Right ventricle myocardium inferior (tissue), 1 donor: ENCODE measurements at regions not wholly inside any gene's neighbourhood (a gene's known extent, or its start where the extent isn't known, plus 50 kb on each side); places are given as distances from the start of the nearest gene placed in this dataset.
A peak's percentile ranks its signal among the peaks of the same experiment; 100 is the strongest.
"Not testable (repeated sequence)": the region's sequence is repeated elsewhere in the genome, so short reads cannot be mapped to it uniquely, and the experiment has no call there.

Source experiments
- ATAC-seq: fragments of 200-7000 bp; cut with Tn5 transposase; one replicate; pipeline ENCODE4 v1.9.1; 2020; ENCODE audit warnings: mild to moderate bottlenecking, moderate library complexity
- DNase-seq: peaks from one replicate; pipeline ENCODE4 v3.0.0; 2021; ENCODE audit errors: missing footprints
- intact Hi-C: fragments of 100-400 bp; cut with DNase I; formaldehyde crosslinking; loops from one replicate; pipeline ENCODE4 v1.11.0; 2022
- donor health status: DM: no; HTN: yes; CAD: no; lungs with severe emphysema.

DNA sequence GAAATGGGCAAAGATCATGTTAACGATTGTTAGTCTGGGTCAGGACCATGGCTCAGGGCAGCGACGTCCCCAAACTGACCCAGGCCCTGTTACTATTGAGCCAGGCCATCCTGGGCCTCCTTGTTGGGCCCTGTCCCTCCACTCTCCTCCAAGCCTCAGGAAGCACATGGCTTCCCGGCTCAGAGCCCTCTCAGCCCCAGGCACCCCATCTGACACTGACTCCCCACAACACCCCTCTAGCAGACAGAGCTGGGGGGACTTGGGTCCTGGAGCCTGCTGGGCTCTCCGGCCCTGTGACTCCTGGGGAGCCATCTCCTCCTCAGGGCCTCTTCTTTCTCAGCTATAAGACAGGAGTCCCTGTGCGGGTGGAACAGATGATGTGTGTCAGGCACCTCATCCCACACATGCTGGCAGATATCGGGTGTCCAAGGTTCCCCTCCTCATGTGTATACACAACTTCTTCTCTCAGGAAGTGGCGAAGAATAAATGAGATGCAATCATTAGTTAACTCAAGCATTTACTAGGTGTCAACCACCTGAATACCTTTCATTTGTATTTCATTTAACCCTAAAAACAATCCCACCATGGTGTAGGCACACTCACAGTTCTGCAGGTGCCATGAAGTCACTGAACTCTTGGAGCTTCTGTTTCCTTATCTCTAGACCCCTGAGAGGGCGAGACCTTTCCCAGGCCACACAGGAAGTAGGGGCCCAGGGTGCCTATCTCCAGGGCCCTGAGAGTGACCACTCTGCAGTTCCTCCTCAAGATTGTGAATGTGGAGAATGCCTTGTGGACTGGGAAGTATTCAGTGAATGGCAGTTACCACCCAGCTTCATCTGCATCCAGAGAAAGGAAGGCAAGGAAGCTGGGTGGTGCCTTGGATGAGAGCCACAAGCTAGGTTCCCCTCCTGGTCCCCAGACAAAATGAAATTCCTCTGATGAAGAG is 282.5 kb upstream of the TLE3 start:
- DNase-seq (no peak), ATAC-seq (no peak)
- intact Hi-C loops, result no loop called here

GRCh38 chr15:70379134-70379533 is 281.4 kb upstream of the TLE3 start:
- ATAC-seq, result no peak
- intact Hi-C loops, result no loop called here
- no peak for DNase-seq

DNA sequence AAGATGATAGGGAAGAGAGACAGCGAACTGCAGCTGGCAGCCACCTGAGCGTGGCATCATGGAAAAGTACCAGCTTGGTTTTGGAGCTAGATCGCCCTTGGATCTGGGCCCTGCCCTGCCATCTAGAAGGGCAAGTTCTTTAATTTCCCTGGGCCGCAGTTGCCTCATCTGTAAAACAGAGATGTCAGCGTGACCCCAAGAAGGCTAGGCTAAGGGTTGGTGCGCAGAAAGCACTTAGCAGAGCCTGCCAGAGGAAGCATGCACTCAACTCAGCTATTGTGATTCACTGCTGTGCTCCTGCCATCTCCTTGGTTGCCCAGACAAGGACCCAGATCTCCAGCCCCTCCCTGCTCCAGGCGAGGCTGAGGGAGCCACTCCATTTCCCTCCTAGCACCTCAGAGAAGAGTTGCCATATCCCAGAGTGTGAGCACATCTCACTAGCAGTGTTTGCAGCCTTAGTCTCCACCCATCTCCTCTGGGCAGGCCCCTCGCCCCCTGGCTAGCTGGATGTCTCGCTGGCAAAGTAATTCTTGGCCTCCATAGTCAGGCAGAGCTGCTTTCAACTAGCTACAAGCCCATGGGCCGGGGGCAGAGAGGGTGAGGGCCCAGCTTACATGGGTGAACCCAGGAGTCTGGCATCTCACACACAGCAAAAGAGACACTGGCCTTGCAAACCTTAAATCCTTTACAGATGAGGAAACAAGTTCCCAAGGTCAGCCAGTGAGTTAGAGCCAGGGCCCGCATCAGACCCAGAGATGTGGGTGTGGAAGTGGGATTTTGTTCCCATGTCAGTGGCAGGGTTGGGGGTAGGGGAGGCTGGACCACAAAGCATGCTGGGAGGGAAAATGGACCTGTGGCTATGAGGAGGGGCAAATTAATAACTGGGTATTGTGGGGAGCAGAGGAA is 280.7 kb upstream of the TLE3 start:
- no peak for ATAC-seq
- intact Hi-C loops, result no loop called here
- DNase-seq, result no peak

DNA sequence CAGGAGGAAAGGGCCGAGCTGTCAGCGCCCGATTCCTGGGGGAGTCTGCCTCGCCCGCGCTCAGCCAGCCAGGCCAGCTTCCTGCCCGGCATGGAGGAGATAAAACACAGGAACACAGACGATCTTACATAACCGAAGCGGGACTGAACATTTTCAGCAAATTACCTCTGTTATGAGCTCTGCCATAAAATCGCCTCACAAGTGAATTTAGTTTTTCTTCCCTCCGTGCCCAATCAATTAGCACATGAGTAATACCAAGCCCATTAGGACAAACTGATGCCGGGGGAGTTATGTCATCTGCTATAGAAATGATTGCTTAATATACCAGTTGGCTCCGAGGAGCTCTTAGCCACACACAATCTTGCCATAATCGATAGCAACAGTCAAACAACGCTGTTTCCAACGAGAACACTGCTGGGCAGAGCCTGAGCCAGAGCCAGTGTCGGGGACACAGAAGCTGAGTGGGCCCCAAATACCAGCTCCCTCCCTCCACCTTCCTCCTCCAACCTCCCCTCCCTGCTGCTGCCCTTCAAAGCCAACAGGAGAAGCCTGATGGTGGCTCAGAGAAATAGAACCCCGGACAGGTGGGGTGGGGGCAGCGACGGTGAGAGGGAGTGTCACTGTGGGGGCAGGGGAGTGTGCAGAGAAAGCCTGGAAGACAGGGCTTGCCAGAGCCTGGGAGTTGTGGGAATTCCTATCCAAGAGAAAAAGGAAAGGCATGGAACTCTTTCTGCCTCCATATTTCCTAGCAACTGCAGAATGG is 279.4 kb upstream of the TLE3 start:
- ATAC-seq (peak; percentile 95), DNase-seq (peak; percentile 89)
- intact Hi-C loops, result no loop called here

GRCh38 chr15:70376031-70376928 is 278.6 kb upstream of the TLE3 start:
- DNase-seq (no peak), ATAC-seq (peak; percentile 5)
- intact Hi-C loops, result no loop called here

DNA sequence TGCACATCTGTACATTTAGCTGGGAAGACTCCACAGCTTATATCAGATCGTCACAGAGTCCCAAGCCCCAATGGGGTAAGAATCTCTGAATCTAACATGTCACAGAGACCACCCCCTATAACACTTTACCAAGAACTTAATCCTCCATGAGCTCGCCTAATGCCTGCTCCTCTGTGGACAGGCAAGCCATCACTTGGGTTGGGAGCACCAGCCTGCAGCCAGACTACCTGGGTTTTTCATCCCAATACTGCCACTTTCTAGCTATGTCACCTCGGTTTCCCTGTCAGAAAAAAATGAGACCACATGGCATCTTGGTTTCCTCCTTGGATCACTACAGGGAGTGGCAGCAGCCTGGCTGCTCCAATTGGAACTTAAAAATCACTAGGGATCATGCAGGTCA is 277.9 kb upstream of the TLE3 start:
- no peak for DNase-seq
- no peak for ATAC-seq
- intact Hi-C loops, result no loop called here

- intact Hi-C loops, result no loop called here
- peak; percentile 66 for DNase-seq
- ATAC-seq, result no peak
These were observed 277.3 kb upstream of the TLE3 start for GRCh38 chr15:70375006-70375431.

DNA sequence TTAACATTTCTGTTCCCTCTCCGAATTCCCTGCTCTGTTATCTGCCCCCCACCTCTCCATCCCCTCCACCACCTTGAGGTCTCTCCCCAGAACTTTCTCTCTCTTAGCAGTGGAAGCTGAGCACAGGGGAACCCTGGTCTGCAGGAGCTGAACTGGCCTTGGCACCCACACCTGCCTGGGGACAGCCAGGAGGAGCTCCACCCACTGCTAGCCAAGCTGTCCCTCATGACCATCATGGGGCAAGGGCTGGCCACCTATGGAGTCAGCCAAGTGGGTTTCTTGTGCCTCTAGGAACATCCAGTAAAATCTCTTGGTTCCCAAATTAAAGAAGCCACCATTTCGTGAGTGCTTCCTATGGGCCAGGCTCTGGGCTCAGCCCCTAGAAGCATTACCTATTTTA is 276.4 kb upstream of the TLE3 start:
- intact Hi-C loops, result no loop called here
- no peak for ATAC-seq
- no peak for DNase-seq

- ATAC-seq, DNase-seq, intact Hi-C loops: not testable (repeated sequence)
These were observed 275.7 kb upstream of the TLE3 start for GRCh38 chr15:70373439-70373838.

GRCh38 chr15:70367913-70368705 is 270.4 kb upstream of the TLE3 start:
- not testable (repeated sequence) for DNase-seq, ATAC-seq
- intact Hi-C loops, result loop anchor here (10.0 kb wide), 2 partner anchors 793 to 893 kb away; no protein-coding TSS in a partner anchor

DNA sequence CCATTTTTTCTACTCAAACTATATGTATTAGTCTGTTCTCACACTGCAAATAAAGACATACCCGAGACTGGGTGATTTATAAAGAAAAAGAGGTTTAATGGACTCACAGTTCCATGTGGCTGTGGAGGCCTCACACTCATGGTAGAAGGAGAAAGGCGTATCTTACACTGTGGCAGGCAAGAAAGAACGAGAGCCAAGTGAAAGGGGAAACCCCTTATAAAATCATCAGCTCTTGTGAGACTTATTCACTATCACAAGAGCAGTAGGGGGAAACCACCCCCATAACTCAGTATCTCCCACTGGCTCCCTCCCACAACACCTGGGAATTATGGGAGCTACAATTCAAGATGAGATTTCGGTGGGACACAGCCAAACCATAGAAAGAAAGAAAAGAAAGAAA is 266.3 kb upstream of the TLE3 start:
- ATAC-seq, DNase-seq: not testable (repeated sequence)
- intact Hi-C loops, result loop anchor here (10.0 kb wide), 2 partner anchors 789 to 889 kb away; no protein-coding TSS in a partner anchor

GRCh38 chr15:70362886-70363285 is 265.2 kb upstream of the TLE3 start:
- DNase-seq, result peak; percentile 37
- ATAC-seq, result peak; percentile 74
- intact Hi-C loops, result loop anchor here (10.0 kb wide), 2 partner anchors 788 to 888 kb away; no protein-coding TSS in a partner anchor

- intact Hi-C loops, result loop anchor here (10.0 kb wide), 2 partner anchors 788 to 888 kb away; no protein-coding TSS in a partner anchor
- ATAC-seq (no peak), DNase-seq (no peak)
These were observed 264.6 kb upstream of the TLE3 start for GRCh38 chr15:70362350-70362749.

- no peak for DNase-seq
These were observed 264.2 kb upstream of the TLE3 start for GRCh38 chr15:70361891-70362290.

DNA sequence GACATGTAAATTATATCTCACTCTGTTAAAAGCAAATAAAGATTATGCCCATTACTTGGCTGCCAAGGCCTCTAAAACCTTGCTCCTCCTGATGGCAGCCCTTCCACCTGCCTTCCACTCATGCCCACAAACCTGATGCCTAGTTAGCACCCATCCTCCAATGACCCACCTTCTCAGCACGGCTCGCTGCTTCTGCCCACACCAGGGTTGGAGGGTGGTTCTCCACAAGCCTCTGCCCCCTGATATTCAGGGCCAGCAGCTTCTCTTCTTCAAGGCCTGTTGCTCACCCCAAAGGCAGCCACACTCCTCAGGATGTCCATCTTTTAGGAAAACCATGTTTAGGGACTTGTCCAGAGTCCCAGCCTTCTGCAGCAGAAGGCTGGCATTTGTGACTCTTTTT is 263.4 kb upstream of the TLE3 start:
- no peak for DNase-seq
- intact Hi-C loops, result loop anchor here (10.0 kb wide), 2 partner anchors 786 to 886 kb away; no protein-coding TSS in a partner anchor
- ATAC-seq, result no peak

More at GRCh38 chr15:70361891-70362290, 264.2 kb upstream of the TLE3 start:
- no peak for ATAC-seq
- intact Hi-C loops, result loop anchor here (10.0 kb wide), 2 partner anchors 787 to 887 kb away; no protein-coding TSS in a partner anchor

- intact Hi-C loops, result no loop called here
- DNase-seq, result peak; percentile 64
- no peak for ATAC-seq
These were observed 261.3 kb upstream of the TLE3 start for GRCh38 chr15:70358871-70359647.
